Type B pancreatic cell (in vitro differentiated cells): ENCODE measurements at regions not wholly inside any gene's neighbourhood (a gene's known extent, or its start where the extent isn't known, plus 50 kb on each side); places are given as distances from the start of the nearest gene placed in this dataset.
A peak's percentile ranks its signal among the peaks of the same experiment; 100 is the strongest.
"Not testable (repeated sequence)": the region's sequence is repeated elsewhere in the genome, so short reads cannot be mapped to it uniquely, and the experiment has no call there.

Experiments
- DNase-seq: peaks from one replicate; pipeline ENCODE4 v3.0.0; 2021; ENCODE audit warnings: mixed read lengths; ENCODE audit not compliant: unreplicated experiment; ENCODE audit errors: extremely low spot score
- H3K27ac Mint-ChIP-seq: 2 replicates; pipeline ENCODE4 v1.8.0; 2021; ENCODE audit warnings: mild to moderate bottlenecking, mixed read lengths
- H3K27me3 Mint-ChIP-seq: 2 replicates; pipeline ENCODE4 v1.8.0; 2021; ENCODE audit warnings: mixed read lengths
- H3K36me3 Mint-ChIP-seq: 2 replicates; pipeline ENCODE4 v1.8.0; 2021; ENCODE audit warnings: mixed read lengths
- H3K4me1 Mint-ChIP-seq: one replicate; pipeline ENCODE4 v1.8.0; 2021; ENCODE audit warnings: mixed read lengths; ENCODE audit not compliant: unreplicated experiment
- H3K4me3 Mint-ChIP-seq: 2 replicates; pipeline ENCODE4 v1.8.0; 2021; ENCODE audit warnings: mild to moderate bottlenecking, mixed read lengths
- H3K9me3 Mint-ChIP-seq: 2 replicates; pipeline ENCODE4 v1.8.0; 2021; ENCODE audit warnings: mixed read lengths
- TF ChIP-seq, protein P1 (sequence below): fragments of 200-600 bp; sonication (generic); conservative IDR thresholded peaks from 2 replicates; pipeline ENCODE4 v1.5.0; 2021; ENCODE audit warnings: antibody characterized with exemption, mild to moderate bottlenecking

GRCh38 chr2:52622266-52622665, 1145.3 kb upstream of the CHAC2 start:
- no peak for DNase-seq
- H3K4me1 Mint-ChIP-seq = peaks cover 17% of the 10 kb centered on the region
- H3K4me3 Mint-ChIP-seq = no peak overlapping the region
- H3K27me3 Mint-ChIP-seq = no peaks in the 10 kb centered on the region
- TF ChIP-seq, protein P1, sequence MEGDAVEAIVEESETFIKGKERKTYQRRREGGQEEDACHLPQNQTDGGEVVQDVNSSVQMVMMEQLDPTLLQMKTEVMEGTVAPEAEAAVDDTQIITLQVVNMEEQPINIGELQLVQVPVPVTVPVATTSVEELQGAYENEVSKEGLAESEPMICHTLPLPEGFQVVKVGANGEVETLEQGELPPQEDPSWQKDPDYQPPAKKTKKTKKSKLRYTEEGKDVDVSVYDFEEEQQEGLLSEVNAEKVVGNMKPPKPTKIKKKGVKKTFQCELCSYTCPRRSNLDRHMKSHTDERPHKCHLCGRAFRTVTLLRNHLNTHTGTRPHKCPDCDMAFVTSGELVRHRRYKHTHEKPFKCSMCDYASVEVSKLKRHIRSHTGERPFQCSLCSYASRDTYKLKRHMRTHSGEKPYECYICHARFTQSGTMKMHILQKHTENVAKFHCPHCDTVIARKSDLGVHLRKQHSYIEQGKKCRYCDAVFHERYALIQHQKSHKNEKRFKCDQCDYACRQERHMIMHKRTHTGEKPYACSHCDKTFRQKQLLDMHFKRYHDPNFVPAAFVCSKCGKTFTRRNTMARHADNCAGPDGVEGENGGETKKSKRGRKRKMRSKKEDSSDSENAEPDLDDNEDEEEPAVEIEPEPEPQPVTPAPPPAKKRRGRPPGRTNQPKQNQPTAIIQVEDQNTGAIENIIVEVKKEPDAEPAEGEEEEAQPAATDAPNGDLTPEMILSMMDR = no peak
- no peaks in the 10 kb centered on the region for H3K36me3 Mint-ChIP-seq
- no peak overlapping the region for H3K27ac Mint-ChIP-seq
- no peaks in the 10 kb centered on the region for H3K9me3 Mint-ChIP-seq

DNA sequence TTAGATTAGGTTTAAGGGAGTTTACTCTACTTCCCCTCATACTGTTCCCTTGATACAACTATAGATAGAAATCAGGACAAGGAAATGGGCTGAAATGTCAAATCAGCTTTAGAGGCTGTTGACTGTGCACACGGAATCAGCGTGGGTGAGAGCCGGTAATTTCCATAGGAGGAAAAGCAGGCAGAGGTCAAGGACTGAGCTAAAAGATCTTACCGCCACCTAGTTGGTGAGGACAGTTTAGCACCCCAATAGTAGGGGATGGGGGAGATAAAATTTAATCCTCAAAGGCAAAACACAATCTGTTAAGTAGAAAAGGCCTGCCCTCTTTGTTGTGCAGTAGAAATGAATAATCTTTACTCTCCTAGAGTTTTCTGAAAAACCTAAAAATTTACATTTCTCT, 1154.5 kb upstream of the CHAC2 start:
- no peak for DNase-seq
- H3K27ac Mint-ChIP-seq = no peak overlapping the region
- H3K4me3 Mint-ChIP-seq = no peak overlapping the region
- no peaks in the 10 kb centered on the region for H3K27me3 Mint-ChIP-seq
- no peaks in the 10 kb centered on the region for H3K4me1 Mint-ChIP-seq
- TF ChIP-seq, protein P1 = peak; percentile 44
- no peaks in the 10 kb centered on the region for H3K36me3 Mint-ChIP-seq
- no peaks in the 10 kb centered on the region for H3K9me3 Mint-ChIP-seq

- H3K4me3 Mint-ChIP-seq = no peak overlapping the region
- no peaks in the 10 kb centered on the region for H3K4me1 Mint-ChIP-seq
- no peaks in the 10 kb centered on the region for H3K36me3 Mint-ChIP-seq
- TF ChIP-seq, protein P1 = no peak
- no peaks in the 10 kb centered on the region for H3K9me3 Mint-ChIP-seq
- H3K27ac Mint-ChIP-seq = no peak overlapping the region
- no peak for DNase-seq
- no peaks in the 10 kb centered on the region for H3K27me3 Mint-ChIP-seq
These were observed 1155.8 kb upstream of the CHAC2 start for GRCh38 chr2:52611759-52612158.

- Mint-ChIP-seq H3K4me1 (no peaks in the 10 kb centered on the region), H3K36me3 (no peaks in the 10 kb centered on the region), H3K9me3 (peaks cover 10% of the 10 kb centered on the region), H3K4me3 (no peak overlapping the region), H3K27me3 (no peaks in the 10 kb centered on the region), H3K27ac (no peak overlapping the region)
- TF ChIP-seq, protein P1 = no peak
- no peak for DNase-seq
These were observed 1159.6 kb upstream of the CHAC2 start for GRCh38 chr2:52608030-52608429.

- peaks cover 9% of the 10 kb centered on the region for H3K4me1 Mint-ChIP-seq
- no peaks in the 10 kb centered on the region for H3K27me3 Mint-ChIP-seq
- TF ChIP-seq, protein P1 = no peak
- no peak for DNase-seq
- H3K9me3 Mint-ChIP-seq = no peaks in the 10 kb centered on the region
- H3K4me3 Mint-ChIP-seq = no peak overlapping the region
- H3K27ac Mint-ChIP-seq = no peak overlapping the region
- H3K36me3 Mint-ChIP-seq = no peaks in the 10 kb centered on the region
These were observed 1170.3 kb upstream of the CHAC2 start for GRCh38 chr2:52597346-52597745.

DNA sequence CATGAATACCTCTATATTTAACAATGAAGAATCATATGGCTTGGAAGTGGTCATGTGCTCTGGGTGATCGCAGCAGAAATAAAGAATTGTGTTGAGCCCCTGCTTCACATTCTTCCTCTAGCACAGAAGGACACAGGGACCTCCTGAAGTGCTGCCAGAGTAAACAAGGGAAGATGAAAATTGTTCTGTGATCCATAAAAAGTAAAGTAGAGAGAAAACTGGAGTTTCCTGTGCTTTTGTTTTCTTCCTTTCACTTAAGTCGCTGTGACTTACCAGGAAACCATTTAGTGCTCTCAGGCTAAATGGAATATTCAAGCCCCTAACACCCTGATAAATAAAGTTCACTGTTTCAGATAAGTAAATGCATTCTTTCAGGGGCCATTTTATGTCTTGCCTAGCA, 1173.6 kb upstream of the CHAC2 start:
- TF ChIP-seq, protein P1 = no peak
- Mint-ChIP-seq H3K4me1 (peaks cover 9% of the 10 kb centered on the region), H3K36me3 (no peaks in the 10 kb centered on the region), H3K4me3 (no peak overlapping the region), H3K9me3 (peaks cover 11% of the 10 kb centered on the region), H3K27ac (no peak overlapping the region), H3K27me3 (no peaks in the 10 kb centered on the region)
- no peak for DNase-seq

DNA sequence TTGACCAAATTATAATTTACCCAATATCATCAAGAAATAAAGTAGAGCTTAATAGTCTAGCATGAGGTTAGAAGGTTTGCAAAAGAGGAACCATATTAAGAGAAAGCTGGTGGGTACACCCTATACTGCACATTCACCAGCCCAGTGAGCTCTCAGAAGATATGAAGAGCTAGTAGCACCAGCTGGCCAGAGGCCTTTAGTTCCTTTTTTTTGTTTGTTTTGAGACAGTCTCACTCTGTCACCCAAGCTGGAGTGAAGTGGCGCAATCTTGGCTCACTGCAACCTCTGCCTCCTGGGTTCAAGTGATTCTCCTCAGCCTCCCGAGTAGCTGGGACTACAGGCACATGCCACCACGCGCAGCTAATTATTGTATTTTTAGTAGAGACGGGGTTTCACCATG, 1183.5 kb upstream of the CHAC2 start:
- not testable (repeated sequence) for H3K9me3 Mint-ChIP-seq, H3K4me3 Mint-ChIP-seq, H3K27ac Mint-ChIP-seq, H3K27me3 Mint-ChIP-seq, DNase-seq, H3K4me1 Mint-ChIP-seq, H3K36me3 Mint-ChIP-seq
